HG02970 (cell line): ENCODE measurements at regions not wholly inside any gene's neighbourhood (a gene's known extent, or its start where the extent isn't known, plus 50 kb on each side); places are given as distances from the start of the nearest gene placed in this dataset.

Source experiments
- ATAC-seq: cut with Tn5 transposase; IDR thresholded peaks from one replicate; pipeline ENCODE4 v1.9.1; 2021; ENCODE audit warnings: mild to moderate bottlenecking, moderate library complexity, moderate number of reproducible peaks; ENCODE audit not compliant: unreplicated experiment, low FRiP score

- no peak for ATAC-seq
These were observed 119.0 kb upstream of the CPSF6 start for GRCh38 chr12:69120354-69120753.

GRCh38 chr12:69123311-69123710 is 116.1 kb upstream of the CPSF6 start:
- no peak for ATAC-seq

- ATAC-seq = no peak
These were observed 115.3 kb upstream of the CPSF6 start for GRCh38 chr12:69123919-69124638.

GRCh38 chr12:69129017-69129416 is 110.4 kb upstream of the CPSF6 start:
- ATAC-seq = no peak

GRCh38 chr12:69129564-69129963 is 109.8 kb upstream of the CPSF6 start:
- no peak for ATAC-seq

- no peak for ATAC-seq
These were observed 109.3 kb upstream of the CPSF6 start for GRCh38 chr12:69130064-69130463.

GRCh38 chr12:69131077-69131476 is 108.3 kb upstream of the CPSF6 start:
- ATAC-seq = no peak

- no peak for ATAC-seq
These were observed 102.3 kb upstream of the CPSF6 start for GRCh38 chr12:69136931-69137613.

- ATAC-seq = no peak
These were observed 98.3 kb upstream of the CPSF6 start for GRCh38 chr12:69141074-69141473.

GRCh38 chr12:69149270-69149669 is 90.1 kb upstream of the CPSF6 start:
- no peak for ATAC-seq

- ATAC-seq = no peak
These were observed 89.1 kb upstream of the CPSF6 start for GRCh38 chr12:69150083-69150795.

GRCh38 chr12:69150796-69151127 is 88.6 kb upstream of the CPSF6 start:
- ATAC-seq = no peak

GRCh38 chr12:69151254-69151764 is 88.1 kb upstream of the CPSF6 start:
- ATAC-seq = no peak

GRCh38 chr12:69154585-69155363 is 84.6 kb upstream of the CPSF6 start:
- no peak for ATAC-seq

- ATAC-seq = peak; percentile 84
These were observed 82.2 kb upstream of the CPSF6 start for GRCh38 chr12:69157023-69157655.

GRCh38 chr12:69161829-69162228 is 77.5 kb upstream of the CPSF6 start:
- ATAC-seq = peak; percentile 72

- ATAC-seq = no peak
These were observed 75.5 kb upstream of the CPSF6 start for GRCh38 chr12:69163681-69164362.

- no peak for ATAC-seq
These were observed 71.7 kb upstream of the CPSF6 start for GRCh38 chr12:69167648-69168165.

GRCh38 chr12:69168363-69168762 is 71.0 kb upstream of the CPSF6 start:
- no peak for ATAC-seq
